MM.1S (cell line): ENCODE measurements at regions not wholly inside any gene's neighbourhood (a gene's known extent, or its start where the extent isn't known, plus 50 kb on each side); places are given as distances from the start of the nearest gene placed in this dataset.
"Not testable (repeated sequence)": the region's sequence is repeated elsewhere in the genome, so short reads cannot be mapped to it uniquely, and the experiment has no call there.

ENCODE experiments used
- CTCF ChIP-seq: fragments of 300-600 bp; sonication (generic); IDR thresholded peaks from 2 replicates; pipeline ENCODE4 v1.5.1; 2016; ENCODE audit warnings: antibody characterized with exemption, low read length, mixed read lengths
- EZH2 ChIP-seq: fragments of 300-600 bp; sonication (generic); optimal IDR thresholded peaks from 2 replicates; pipeline ENCODE3; 2017; ENCODE audit warnings: low read depth, mild to moderate bottlenecking, antibody characterized with exemption, low read length, mixed read lengths
- EZH2phosphoT487 ChIP-seq: fragments of 300-600 bp; sonication (generic); IDR thresholded peaks from 2 replicates; pipeline ENCODE4 v1.6.1; 2018; ENCODE audit warnings: antibody characterized with exemption, low read length

- TF ChIP-seq CTCF, EZH2phosphoT487, EZH2: not testable (repeated sequence)
Observed at GRCh38 chr18:9050628-9051284, 51.7 kb upstream of the NDUFV2 start.
